ENCODE measurements at regions not wholly inside any gene's neighbourhood (a gene's known extent, or its start where the extent isn't known, plus 50 kb on each side); places are given as distances from the start of the nearest gene placed in this dataset.

DNA sequence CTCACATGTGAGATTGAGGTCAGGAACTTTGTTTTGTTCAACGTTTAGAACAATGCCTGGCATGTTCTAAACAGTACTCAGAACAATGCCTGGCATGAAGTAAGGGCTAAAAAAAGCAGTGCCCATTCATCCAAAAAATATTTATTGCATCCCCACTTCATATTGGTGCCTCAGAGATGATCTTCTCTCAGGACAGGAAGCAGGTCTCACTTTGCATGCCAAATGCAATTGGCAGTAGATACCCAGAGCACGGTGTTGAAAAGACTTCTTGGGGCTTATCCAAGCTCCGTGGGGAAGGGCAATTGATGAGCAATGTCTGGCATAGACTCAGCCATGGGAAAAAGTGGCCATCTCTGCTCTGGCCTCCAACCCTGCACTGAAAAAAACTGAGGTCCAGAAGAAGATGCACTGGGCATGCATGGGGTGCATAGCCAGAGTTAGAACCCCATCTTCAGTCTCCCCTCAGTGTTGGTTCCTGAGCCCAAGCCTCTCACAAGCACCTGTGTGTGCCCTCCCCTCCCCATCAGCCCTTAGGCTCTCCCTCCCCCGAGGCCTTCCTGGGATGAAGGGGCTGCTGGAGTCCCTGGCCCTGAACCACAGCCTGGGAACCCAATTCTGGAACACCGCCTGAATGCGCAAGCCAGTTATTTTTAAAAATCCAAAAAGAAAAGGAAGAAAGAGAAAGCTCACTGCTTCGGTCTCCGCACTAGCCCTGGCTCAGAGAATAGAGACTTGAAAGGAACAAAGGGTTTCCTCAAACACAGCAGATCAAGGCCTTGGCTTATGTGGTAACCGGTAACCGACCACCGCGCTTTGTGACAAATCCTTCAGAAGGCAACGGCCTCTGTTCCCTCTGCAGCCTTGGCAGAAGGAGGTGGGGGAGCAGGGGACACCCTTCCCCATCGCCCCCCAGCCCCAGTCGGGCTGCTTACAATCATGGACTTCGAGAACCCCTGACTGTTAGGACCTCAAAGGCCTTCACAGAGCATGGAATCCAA is 78.5 kb upstream of the SIRPA start:
- TF ChIP-seq POLR2A (IDR thresholded peaks at IDR 0.05; ENCODE audit: low read length) (no peak), GATA1 (IDR thresholded peaks at IDR 0.05; ENCODE audit: low read depth, low read length) (no peak)

Data from erythroblast (primary cell).